Smooth muscle cell (in vitro differentiated cells): ENCODE measurements at regions not wholly inside any gene's neighbourhood (a gene's known extent, or its start where the extent isn't known, plus 50 kb on each side); places are given as distances from the start of the nearest gene placed in this dataset.

Experiments
- DNase-seq: peaks from one replicate; lab custom pipeline; 2025; ENCODE audit not compliant: unreplicated experiment; lab: John Stamatoyannopoulos, UW
- H2AFZ ChIP-seq: fragments of 200-600 bp; sonication (generic); 2 replicates; pipeline ENCODE4 v1.6.0; 2016; ENCODE audit warnings: antibody characterized with exemption, low read depth, mild to moderate bottlenecking
- H3F3A ChIP-seq: fragments of 200-600 bp; sonication (generic); 2 replicates; pipeline ENCODE4 v1.6.0; 2017; ENCODE audit warnings: antibody characterized with exemption, low read depth
- H3K27ac ChIP-seq: fragments of 200-600 bp; sonication (generic); 2 replicates; pipeline ENCODE4 v1.5.1; 2016; ENCODE audit warnings: low read depth, mild to moderate bottlenecking
- H3K27me3 ChIP-seq: fragments of 200-600 bp; sonication (generic); 2 replicates; pipeline ENCODE4 v1.6.1; 2016; ENCODE audit warnings: low read depth, mild to moderate bottlenecking
- H3K36me3 ChIP-seq: fragments of 200-600 bp; sonication (generic); 2 replicates; pipeline ENCODE4 v1.5.1; 2016; ENCODE audit warnings: low read depth
- H3K4me1 ChIP-seq: fragments of 200-600 bp; sonication (generic); 2 replicates; pipeline ENCODE4 v1.5.1; 2016; ENCODE audit warnings: low read depth
- H3K4me2 ChIP-seq: fragments of 200-600 bp; sonication (generic); 2 replicates; pipeline ENCODE4 v1.6.0; 2016; ENCODE audit warnings: mild to moderate bottlenecking
- H3K4me3 ChIP-seq: fragments of 200-600 bp; sonication (generic); 2 replicates; pipeline ENCODE4 v1.5.1; 2016; ENCODE audit warnings: mild to moderate bottlenecking
- H3K79me2 ChIP-seq: fragments of 200-600 bp; sonication (generic); 2 replicates; pipeline ENCODE4 v1.6.0; 2016; ENCODE audit warnings: low read depth, mild to moderate bottlenecking
- H3K9ac ChIP-seq: fragments of 200-600 bp; sonication (generic); 2 replicates; pipeline ENCODE4 v1.6.0; 2016; ENCODE audit warnings: low read depth
- H3K9me3 ChIP-seq: fragments of 200-600 bp; sonication (generic); replicated peaks from 2 replicates; pipeline ENCODE4 v1.5.1; 2016; ENCODE audit warnings: low read depth
- H4K20me1 ChIP-seq: fragments of 200-600 bp; sonication (generic); 2 replicates; pipeline ENCODE4 v1.6.0; 2016; ENCODE audit warnings: low read depth
- WGBS: methylation state at CpG from one replicate; pipeline ENCODE4 v1.1.7; 2016; ENCODE audit warnings: low lambda C conversion rate; 5-methylcytosine and 5-hydroxymethylcytosine counted together
- TF ChIP-seq, protein P1 (sequence below): fragments of 200-600 bp; sonication (generic); IDR thresholded peaks from 2 replicates; pipeline ENCODE4 v1.5.1; 2017; ENCODE audit warnings: borderline replicate concordance, mild to moderate bottlenecking, antibody characterized with exemption; ENCODE audit not compliant: insufficient read depth, poor library complexity, severe bottlenecking

- Histone ChIP-seq H4K20me1 (no peaks in the 10 kb centered on the region), H3K36me3 (no peaks in the 10 kb centered on the region), H3K27ac (no peak overlapping the region), H3K79me2 (no peaks in the 10 kb centered on the region), H3K4me1 (no peaks in the 10 kb centered on the region), H3K27me3 (no peaks in the 10 kb centered on the region), H2AFZ (no peak overlapping the region), H3K4me2 (no peak overlapping the region), H3K9me3 (no peaks in the 10 kb centered on the region), H3K4me3 (no peak overlapping the region), H3F3A (no peaks in the 10 kb centered on the region), H3K9ac (no peak overlapping the region)
- no peak for DNase-seq
- TF ChIP-seq, protein P1, sequence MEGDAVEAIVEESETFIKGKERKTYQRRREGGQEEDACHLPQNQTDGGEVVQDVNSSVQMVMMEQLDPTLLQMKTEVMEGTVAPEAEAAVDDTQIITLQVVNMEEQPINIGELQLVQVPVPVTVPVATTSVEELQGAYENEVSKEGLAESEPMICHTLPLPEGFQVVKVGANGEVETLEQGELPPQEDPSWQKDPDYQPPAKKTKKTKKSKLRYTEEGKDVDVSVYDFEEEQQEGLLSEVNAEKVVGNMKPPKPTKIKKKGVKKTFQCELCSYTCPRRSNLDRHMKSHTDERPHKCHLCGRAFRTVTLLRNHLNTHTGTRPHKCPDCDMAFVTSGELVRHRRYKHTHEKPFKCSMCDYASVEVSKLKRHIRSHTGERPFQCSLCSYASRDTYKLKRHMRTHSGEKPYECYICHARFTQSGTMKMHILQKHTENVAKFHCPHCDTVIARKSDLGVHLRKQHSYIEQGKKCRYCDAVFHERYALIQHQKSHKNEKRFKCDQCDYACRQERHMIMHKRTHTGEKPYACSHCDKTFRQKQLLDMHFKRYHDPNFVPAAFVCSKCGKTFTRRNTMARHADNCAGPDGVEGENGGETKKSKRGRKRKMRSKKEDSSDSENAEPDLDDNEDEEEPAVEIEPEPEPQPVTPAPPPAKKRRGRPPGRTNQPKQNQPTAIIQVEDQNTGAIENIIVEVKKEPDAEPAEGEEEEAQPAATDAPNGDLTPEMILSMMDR: no peak
- WGBS: 65% methylated on average over 4 of the region's 4 CpGs
Measured at GRCh38 chrX:5640071-5640470, 588.6 kb downstream of the NLGN4X start.

GRCh38 chrX:5638572-5638971 lies 590.1 kb downstream of the NLGN4X start:
- Histone ChIP-seq H3K27ac (no peak overlapping the region), H3K36me3 (no peaks in the 10 kb centered on the region), H3K9ac (no peak overlapping the region), H3K27me3 (no peaks in the 10 kb centered on the region), H3K4me1 (no peaks in the 10 kb centered on the region), H2AFZ (no peak overlapping the region), H3K4me2 (no peak overlapping the region), H3K9me3 (no peaks in the 10 kb centered on the region), H3K79me2 (no peaks in the 10 kb centered on the region), H4K20me1 (no peaks in the 10 kb centered on the region), H3K4me3 (no peak overlapping the region), H3F3A (no peaks in the 10 kb centered on the region)
- no peak for DNase-seq
- WGBS: 89% methylated on average over 7 of the region's 7 CpGs
- TF ChIP-seq, protein P1: no peak

- H3K27ac ChIP-seq: no peak overlapping the region
- no peak overlapping the region for H3K4me2 ChIP-seq
- no peak overlapping the region for H2AFZ ChIP-seq
- H3K79me2 ChIP-seq: no peaks in the 10 kb centered on the region
- no peaks in the 10 kb centered on the region for H3K4me1 ChIP-seq
- no peaks in the 10 kb centered on the region for H4K20me1 ChIP-seq
- DNase-seq: no peak
- no peak overlapping the region for H3K9ac ChIP-seq
- no peaks in the 10 kb centered on the region for H3K27me3 ChIP-seq
- no peaks in the 10 kb centered on the region for H3K36me3 ChIP-seq
- TF ChIP-seq, protein P1: no peak
- no peak overlapping the region for H3K4me3 ChIP-seq
- no peaks in the 10 kb centered on the region for H3K9me3 ChIP-seq
- no peaks in the 10 kb centered on the region for H3F3A ChIP-seq
Measured at GRCh38 chrX:5632887-5633286, 595.8 kb downstream of the NLGN4X start.

DNA sequence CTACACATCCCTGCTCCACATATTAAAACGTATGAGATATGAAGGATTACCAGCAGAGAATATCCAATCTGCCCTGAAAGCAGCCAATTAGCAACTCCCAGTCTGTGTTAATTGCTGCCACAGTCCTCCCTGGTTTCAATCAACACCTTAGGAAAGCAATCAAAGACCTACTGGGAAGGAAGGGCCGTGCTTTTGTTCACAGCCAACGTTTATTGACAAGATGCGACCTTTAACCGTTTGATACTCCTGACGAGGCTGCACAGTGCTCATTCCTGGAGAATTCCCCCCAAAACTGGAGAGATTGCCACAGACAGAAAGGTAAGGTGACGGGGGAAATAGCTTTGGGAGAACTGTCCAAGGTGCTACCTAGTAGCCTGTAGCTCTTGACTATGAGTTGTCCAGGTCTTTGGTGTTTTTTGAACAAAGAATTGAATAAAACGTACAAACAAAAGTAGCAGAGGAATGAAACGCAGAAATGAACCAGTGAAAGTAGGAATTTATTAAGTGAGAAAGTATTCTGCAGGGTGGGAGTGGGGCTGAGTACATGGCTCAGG lies 596.5 kb downstream of the NLGN4X start:
- H3K4me2 ChIP-seq: no peak overlapping the region
- H2AFZ ChIP-seq: no peak overlapping the region
- H3K27me3 ChIP-seq: no peaks in the 10 kb centered on the region
- no peaks in the 10 kb centered on the region for H3K36me3 ChIP-seq
- 43% methylated on average over 9 of the region's 9 CpGs for WGBS
- H3K4me3 ChIP-seq: no peak overlapping the region
- TF ChIP-seq, protein P1: no peak
- no peaks in the 10 kb centered on the region for H3K79me2 ChIP-seq
- no peaks in the 10 kb centered on the region for H3F3A ChIP-seq
- no peaks in the 10 kb centered on the region for H3K4me1 ChIP-seq
- DNase-seq: no peak
- no peak overlapping the region for H3K9ac ChIP-seq
- no peak overlapping the region for H3K27ac ChIP-seq
- H4K20me1 ChIP-seq: no peaks in the 10 kb centered on the region
- H3K9me3 ChIP-seq: no peaks in the 10 kb centered on the region
